ENCODE measurements at regions not wholly inside any gene's neighbourhood (a gene's known extent, or its start where the extent isn't known, plus 50 kb on each side); places are given as distances from the start of the nearest gene placed in this dataset.

GRCh38 chr1:184888505-184888904 is 85.8 kb downstream of the NIBAN1 start:
- no peak for DNase-seq (ENCODE audit: low spot score)

GRCh38 chr1:184882957-184883815 is 91.1 kb downstream of the NIBAN1 start:
- DNase-seq (ENCODE audit: low spot score): no peak

- no peak for DNase-seq (ENCODE audit: low spot score)
Observed at GRCh38 chr1:184881941-184882913, 92.1 kb downstream of the NIBAN1 start.

DNA sequence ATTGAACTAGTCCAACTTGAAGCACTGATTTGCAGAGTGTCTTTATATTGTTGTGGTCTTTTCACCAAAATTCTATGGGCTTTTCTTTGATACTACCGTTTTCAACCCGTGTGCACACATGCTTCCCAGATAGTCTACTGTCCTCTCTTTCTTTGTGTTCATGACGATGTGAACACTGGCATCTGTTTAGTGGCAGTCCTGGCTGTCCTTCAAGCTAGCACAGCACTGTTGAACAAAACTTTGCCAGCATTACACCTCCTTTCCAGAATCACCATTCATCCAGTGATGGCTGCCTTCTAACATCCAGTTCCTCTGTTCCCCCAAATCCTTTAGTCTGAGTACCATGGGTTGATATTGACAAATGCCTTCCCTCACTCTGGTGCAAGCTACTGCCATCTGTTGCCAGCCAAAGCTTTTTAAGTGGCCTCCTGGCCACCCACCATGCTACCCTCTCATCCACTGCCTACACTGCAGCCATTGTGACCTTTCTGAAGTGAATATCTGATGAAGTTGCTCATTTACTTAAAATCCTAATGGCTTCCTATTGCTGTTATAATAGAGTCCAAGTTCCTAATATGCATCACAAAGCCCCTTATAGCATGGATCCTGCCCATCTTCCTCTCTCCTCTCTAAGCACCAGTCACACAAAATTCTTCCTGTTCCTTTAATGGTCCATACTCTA is 94.3 kb downstream of the NIBAN1 start:
- DNase-seq (ENCODE audit: low spot score): no peak

DNA sequence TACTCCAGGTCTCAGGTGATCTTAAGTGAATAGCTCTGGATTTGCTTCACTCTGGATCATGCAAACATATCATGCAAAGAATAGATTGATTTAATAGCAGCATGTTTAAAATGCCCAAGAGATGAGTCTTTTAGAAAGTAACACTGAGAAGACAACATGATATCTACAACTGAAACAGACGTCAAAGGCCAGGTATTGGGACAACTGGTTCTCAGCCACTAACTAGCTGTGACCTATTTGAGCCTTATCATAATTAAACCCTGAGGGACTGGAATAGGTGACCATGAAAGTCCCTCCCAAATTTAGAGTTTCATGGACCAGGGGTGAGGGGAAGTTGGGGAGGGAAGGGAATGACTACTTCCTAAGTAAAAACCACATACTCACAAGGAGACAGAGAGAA is 95.7 kb downstream of the NIBAN1 start:
- no peak for DNase-seq (ENCODE audit: low spot score)

DNA sequence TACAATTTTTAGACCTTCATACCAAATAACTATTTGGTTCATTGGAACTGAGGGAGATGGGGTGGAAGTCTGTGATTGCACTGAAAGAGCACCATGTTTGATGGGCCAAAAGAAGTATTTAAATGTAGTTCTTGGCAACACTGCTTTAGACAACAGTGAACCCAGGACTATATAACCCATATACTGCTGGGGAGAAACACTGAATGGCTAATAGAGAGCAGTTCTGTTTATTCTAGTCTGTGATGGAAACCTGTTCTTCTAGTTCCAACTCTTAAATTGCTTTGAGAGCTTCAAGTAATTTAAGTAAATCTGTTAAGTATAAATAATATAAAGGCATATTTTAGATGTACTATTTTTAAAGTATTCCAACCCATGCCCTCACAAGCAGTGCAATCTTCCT is 96.3 kb downstream of the NIBAN1 start:
- no peak for DNase-seq (ENCODE audit: low spot score)

DNA sequence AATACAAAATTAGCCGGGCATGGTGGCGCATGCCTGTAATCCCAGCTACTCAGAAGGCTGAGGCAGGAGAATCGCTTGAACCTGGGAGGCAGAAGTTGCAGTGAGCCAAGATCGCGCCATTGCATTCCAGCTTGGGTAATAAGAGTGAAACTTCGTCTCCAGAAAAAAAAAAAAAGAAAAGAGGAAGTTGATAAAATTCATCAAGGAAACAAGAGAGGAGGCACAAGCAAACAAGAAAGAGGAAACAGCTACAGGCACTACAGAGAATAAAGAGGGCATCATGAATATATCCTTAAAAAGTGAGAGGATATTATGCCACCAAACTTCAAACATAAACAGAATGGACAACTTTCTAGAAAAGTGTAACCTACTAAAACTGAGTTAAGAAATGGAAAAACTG is 98.3 kb downstream of the NIBAN1 start:
- DNase-seq (ENCODE audit: low spot score): peak; percentile 5

GRCh38 chr1:184875218-184875617 is 99.1 kb downstream of the NIBAN1 start:
- DNase-seq (ENCODE audit: low spot score): no peak

- DNase-seq (ENCODE audit: low spot score): no peak
Observed at GRCh38 chr1:184870319-184870718, 104.0 kb downstream of the NIBAN1 start.

DNA sequence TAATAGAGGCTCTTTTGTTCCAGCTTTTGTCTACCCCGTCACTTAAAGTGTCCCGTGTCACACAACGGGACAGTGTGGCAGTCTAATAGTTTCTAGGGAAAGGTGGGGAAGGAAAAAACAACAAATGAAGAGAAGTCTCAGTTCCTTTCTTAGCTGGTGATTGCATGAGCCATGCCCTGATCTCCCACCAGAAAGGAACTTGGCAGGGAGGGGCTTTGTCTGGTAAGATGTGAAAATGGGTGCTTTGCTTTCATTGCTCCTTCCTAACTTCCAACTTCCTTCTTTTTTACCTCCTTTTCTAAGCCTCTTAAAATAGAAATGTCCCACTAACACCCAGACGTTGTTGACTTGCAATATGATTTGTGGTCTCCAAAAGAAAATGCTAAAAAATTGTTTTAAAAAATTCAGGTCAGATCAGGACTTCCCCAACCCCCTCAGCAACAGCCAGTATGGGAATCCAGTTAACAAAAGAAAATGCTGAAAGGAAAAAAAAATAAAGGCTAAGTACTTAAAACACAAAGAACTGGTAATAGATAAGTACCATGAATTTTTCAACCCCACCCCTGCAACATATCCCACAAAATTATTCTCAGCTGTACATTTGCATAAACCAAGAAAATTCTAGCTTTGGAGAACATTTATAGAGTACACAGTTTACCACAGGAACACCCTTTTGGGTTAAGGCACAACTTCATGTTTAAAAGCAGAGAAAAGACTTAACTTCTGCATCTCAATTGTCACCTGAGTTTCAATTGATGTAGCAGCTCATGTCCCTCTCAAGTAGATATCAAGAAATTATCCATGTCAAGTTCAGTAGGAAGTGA is 106.2 kb downstream of the NIBAN1 start:
- DNase-seq (ENCODE audit: low spot score): no peak

GRCh38 chr1:184866991-184867788 is 107.1 kb downstream of the NIBAN1 start:
- no peak for DNase-seq (ENCODE audit: low spot score)

DNA sequence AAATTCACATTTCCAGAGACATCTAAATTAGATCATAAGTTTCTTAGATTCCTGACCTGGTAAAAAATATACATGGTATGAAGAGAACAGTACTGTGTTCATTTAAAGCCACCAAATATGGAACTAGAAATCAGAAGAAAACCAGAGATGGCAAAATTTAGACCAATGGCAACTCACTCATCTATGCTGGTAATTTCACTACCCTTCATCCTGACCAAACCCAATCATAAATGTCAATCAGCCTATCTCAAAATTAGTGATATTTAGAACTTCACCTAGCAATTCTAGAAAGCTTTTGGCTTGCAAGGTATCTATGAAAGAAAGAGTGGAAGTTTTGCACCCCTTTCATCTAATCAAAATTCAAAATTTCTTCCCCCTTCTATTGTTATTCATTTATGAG is 107.7 kb downstream of the NIBAN1 start:
- DNase-seq (ENCODE audit: low spot score): no peak

DNA sequence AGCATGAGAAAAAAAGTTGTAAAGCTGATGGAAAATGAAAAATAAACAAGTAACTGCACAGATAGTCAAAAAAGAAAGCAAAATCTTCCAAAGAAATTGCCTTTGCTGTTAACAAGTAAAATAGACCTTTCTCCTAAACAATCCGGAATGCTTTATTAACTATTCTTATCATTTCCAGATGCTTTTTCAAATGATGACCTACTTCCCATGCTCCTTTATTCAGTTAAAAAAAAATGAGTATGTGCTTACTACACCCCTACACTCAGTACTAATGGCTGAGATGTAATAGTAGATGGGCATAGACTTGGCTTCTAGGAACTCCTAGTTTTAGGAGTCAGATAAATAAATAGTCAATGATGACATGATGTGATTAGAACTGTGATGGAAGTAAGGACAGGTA is 108.5 kb downstream of the NIBAN1 start:
- DNase-seq (ENCODE audit: low spot score): no peak

GRCh38 chr1:184861755-184862336 is 107.2 kb upstream of the EDEM3 start:
- DNase-seq (ENCODE audit: low spot score): no peak

DNA sequence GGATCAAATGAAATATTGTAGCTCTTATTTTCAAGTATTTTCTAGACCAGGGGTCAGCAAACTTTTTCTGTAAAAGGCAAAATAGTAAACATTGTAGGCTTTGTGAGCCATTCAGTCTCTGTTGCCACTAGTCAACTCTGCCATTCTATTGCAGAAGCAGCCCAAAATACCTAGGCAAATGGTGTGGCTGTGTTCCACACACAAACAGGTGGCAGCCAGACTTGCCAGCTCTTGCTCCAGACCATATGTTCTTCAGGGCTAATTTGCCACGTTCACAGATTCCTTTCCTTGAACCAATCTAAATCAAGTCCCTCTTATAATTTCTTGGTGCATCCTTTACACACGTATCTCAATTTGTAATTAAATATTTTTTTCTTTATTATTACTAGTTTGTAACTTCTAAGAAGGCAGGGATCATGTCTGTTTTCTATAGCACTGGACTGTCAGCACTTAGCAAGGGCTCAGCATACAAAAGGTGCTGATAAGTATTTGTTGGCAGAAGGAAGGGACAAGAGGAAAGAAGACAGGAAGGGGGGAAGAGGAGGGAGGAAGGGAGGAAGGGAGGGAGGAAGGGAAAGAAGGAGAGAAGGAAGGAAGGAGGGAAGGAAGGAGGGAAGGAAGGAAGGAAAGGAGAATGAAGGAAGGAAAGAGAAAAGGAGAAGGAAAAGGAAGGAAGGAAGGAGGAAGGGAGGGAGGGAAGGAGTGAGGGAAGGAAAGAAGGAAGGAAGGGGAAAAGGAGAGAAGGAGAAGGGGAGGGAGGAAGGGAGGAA is 106.5 kb upstream of the EDEM3 start:
- peak; percentile 19 for DNase-seq (ENCODE audit: low spot score)

DNA sequence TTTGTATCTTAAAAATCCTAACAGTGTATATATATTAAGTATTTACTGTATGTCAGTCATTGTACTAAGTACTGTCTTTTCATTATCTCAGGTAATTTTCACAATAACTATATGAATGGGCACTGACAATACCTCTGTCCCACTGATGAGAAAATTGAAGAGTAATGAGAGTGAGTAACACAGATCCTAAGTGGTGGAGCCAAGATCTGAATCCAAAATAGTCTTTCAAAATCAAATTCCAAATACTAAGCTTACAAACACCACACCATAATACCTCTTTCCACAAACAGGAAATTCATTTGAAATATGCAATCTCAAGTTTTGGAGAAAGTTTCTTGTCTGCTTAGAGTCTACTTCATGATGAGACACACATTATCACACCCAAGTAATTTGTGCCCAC is 105.9 kb upstream of the EDEM3 start:
- no peak for DNase-seq (ENCODE audit: low spot score)

GRCh38 chr1:184859381-184860105 is 104.9 kb upstream of the EDEM3 start:
- DNase-seq (ENCODE audit: low spot score): no peak

GRCh38 chr1:184858288-184858687 is 103.6 kb upstream of the EDEM3 start:
- DNase-seq (ENCODE audit: low spot score): no peak
